ENCODE measurements at regions not wholly inside any gene's neighbourhood (a gene's known extent, or its start where the extent isn't known, plus 50 kb on each side); places are given as distances from the start of the nearest gene placed in this dataset.

DNA sequence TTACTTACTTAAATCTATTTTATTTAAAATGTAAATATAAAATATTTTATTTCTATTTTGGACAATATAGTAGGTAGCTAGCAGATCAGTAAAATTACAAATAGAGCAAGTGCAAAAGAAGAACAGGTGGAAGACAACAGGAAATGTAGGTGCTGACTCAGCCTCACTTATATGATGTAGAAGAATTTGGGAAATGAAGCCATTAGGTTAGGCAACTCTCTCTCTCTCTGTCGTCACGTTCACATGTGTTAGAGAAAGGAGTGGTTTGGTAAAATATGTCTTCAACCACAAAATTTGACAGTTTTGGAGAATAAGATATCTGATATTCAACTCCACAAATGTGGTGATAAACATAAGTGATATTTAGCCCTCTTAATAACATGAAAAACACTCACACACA lies 532.5 kb upstream of the KCNMB2 start:
- DNase-seq: no peak
- Mint-ChIP-seq H3K27ac (no peak overlapping the region), H3K36me3 (ENCODE audit: low read depth) (peaks cover 18% of the 10 kb centered on the region), H3K9me3 (peaks cover 28% of the 10 kb centered on the region), H3K27me3 (ENCODE audit: low read depth, poor library complexity) (no peaks in the 10 kb centered on the region), H3K4me1 (peaks cover 8% of the 10 kb centered on the region), H3K4me3 (no peak overlapping the region)
- TF ChIP-seq, protein P1, sequence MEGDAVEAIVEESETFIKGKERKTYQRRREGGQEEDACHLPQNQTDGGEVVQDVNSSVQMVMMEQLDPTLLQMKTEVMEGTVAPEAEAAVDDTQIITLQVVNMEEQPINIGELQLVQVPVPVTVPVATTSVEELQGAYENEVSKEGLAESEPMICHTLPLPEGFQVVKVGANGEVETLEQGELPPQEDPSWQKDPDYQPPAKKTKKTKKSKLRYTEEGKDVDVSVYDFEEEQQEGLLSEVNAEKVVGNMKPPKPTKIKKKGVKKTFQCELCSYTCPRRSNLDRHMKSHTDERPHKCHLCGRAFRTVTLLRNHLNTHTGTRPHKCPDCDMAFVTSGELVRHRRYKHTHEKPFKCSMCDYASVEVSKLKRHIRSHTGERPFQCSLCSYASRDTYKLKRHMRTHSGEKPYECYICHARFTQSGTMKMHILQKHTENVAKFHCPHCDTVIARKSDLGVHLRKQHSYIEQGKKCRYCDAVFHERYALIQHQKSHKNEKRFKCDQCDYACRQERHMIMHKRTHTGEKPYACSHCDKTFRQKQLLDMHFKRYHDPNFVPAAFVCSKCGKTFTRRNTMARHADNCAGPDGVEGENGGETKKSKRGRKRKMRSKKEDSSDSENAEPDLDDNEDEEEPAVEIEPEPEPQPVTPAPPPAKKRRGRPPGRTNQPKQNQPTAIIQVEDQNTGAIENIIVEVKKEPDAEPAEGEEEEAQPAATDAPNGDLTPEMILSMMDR (IDR thresholded peaks at IDR 0.05): no peak

- H3K4me3 Mint-ChIP-seq: no peak overlapping the region
- H3K27ac Mint-ChIP-seq: no peak overlapping the region
- peaks cover 12% of the 10 kb centered on the region for H3K9me3 Mint-ChIP-seq
Observed at GRCh38 chr3:178005961-178006360, 530.3 kb upstream of the KCNMB2 start.

GRCh38 chr3:178010306-178010705 lies 525.9 kb upstream of the KCNMB2 start:
- Mint-ChIP-seq H3K27me3 (ENCODE audit: low read depth, poor library complexity) (no peaks in the 10 kb centered on the region), H3K4me3 (no peak overlapping the region), H3K4me1 (no peaks in the 10 kb centered on the region), H3K36me3 (ENCODE audit: low read depth) (no peaks in the 10 kb centered on the region), H3K9me3 (peaks cover 5% of the 10 kb centered on the region), H3K27ac (no peak overlapping the region)
- DNase-seq: no peak
- TF ChIP-seq, protein P1 (IDR thresholded peaks at IDR 0.05): no peak

More at GRCh38 chr3:178005961-178006360, 530.3 kb upstream of the KCNMB2 start:
- no peak for DNase-seq
- no peaks in the 10 kb centered on the region for H3K27me3 Mint-ChIP-seq (ENCODE audit: low read depth, poor library complexity)
- H3K36me3 Mint-ChIP-seq (ENCODE audit: low read depth): peaks cover 10% of the 10 kb centered on the region
- peaks cover 8% of the 10 kb centered on the region for H3K4me1 Mint-ChIP-seq
- TF ChIP-seq, protein P1 (IDR thresholded peaks at IDR 0.05): no peak

DNA sequence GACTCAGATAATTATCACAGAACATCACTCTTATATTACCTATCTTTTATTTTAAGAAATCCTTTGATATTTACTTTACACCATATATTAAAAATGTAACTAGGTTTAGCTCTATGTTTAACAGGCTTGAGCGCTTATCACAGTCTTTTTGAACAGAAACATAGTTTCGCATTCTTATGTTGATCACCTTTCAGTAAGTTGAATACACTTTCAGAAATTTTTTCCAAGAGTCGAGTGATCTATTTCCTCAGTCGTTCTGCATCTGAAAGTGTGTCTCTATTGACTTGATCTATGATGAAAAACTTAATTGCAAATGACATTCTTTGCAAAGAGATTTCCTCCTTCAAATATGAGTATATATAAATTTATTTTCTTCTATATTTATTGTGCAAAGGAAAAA lies 516.6 kb upstream of the KCNMB2 start:
- TF ChIP-seq, protein P1 (IDR thresholded peaks at IDR 0.05): no peak
- no peak for DNase-seq
- peaks cover 5% of the 10 kb centered on the region for H3K4me1 Mint-ChIP-seq
- H3K36me3 Mint-ChIP-seq (ENCODE audit: low read depth): no peaks in the 10 kb centered on the region
- H3K27ac Mint-ChIP-seq: no peak overlapping the region
- no peak overlapping the region for H3K4me3 Mint-ChIP-seq
- H3K9me3 Mint-ChIP-seq: peaks cover 5% of the 10 kb centered on the region
- no peaks in the 10 kb centered on the region for H3K27me3 Mint-ChIP-seq (ENCODE audit: low read depth, poor library complexity)

GRCh38 chr3:178022599-178022998 lies 513.6 kb upstream of the KCNMB2 start:
- TF ChIP-seq, protein P1 (IDR thresholded peaks at IDR 0.05): no peak
- no peak for DNase-seq
- peaks cover 5% of the 10 kb centered on the region for H3K4me1 Mint-ChIP-seq
- no peak overlapping the region for H3K4me3 Mint-ChIP-seq
- H3K27me3 Mint-ChIP-seq (ENCODE audit: low read depth, poor library complexity): no peaks in the 10 kb centered on the region
- no peaks in the 10 kb centered on the region for H3K36me3 Mint-ChIP-seq (ENCODE audit: low read depth)
- no peak overlapping the region for H3K27ac Mint-ChIP-seq
- H3K9me3 Mint-ChIP-seq: no peaks in the 10 kb centered on the region

DNA sequence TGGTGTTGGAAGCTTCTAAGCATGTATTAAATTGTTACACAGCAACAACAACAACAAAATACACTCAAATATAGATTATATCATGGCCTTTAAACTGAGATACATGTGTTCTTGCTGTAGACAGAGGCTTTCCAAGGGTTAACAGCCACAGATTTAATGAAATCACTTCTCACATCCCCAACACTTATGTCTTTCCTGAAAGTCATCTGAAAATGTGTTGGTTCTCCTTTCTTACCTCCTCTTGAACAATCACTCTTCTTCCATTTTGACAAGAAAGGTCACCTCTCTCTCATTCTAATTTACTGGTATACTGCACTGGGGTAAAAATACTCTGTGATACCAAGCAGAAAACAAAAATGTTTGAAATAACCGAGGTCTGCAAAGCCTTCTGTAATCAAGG lies 507.3 kb upstream of the KCNMB2 start:
- Mint-ChIP-seq H3K27me3 (ENCODE audit: low read depth, poor library complexity) (no peaks in the 10 kb centered on the region), H3K27ac (no peak overlapping the region), H3K9me3 (no peaks in the 10 kb centered on the region), H3K4me1 (peaks cover 5% of the 10 kb centered on the region), H3K36me3 (ENCODE audit: low read depth) (no peaks in the 10 kb centered on the region), H3K4me3 (no peak overlapping the region)
- TF ChIP-seq, protein P1 (IDR thresholded peaks at IDR 0.05): no peak
- no peak for DNase-seq
